DOHH2 (cell line): ENCODE measurements at regions not wholly inside any gene's neighbourhood (a gene's known extent, or its start where the extent isn't known, plus 50 kb on each side); places are given as distances from the start of the nearest gene placed in this dataset.

Source experiments
- EZH2phosphoT487 ChIP-seq: fragments of 200-600 bp; sonication (generic); IDR thresholded peaks from 2 replicates; pipeline ENCODE4 v1.6.1; 2017; ENCODE audit warnings: borderline replicate concordance, mild to moderate bottlenecking, antibody characterized with exemption, low read length, moderate library complexity, mixed read lengths
- TF ChIP-seq, protein P1 (sequence below): fragments of 200-600 bp; sonication (generic); IDR thresholded peaks from one replicate; pipeline ENCODE4 v1.5.1; 2014; ENCODE audit warnings: antibody characterized with exemption, mild to moderate bottlenecking, low read depth, low read length; ENCODE audit not compliant: poor library complexity, severe bottlenecking

DNA sequence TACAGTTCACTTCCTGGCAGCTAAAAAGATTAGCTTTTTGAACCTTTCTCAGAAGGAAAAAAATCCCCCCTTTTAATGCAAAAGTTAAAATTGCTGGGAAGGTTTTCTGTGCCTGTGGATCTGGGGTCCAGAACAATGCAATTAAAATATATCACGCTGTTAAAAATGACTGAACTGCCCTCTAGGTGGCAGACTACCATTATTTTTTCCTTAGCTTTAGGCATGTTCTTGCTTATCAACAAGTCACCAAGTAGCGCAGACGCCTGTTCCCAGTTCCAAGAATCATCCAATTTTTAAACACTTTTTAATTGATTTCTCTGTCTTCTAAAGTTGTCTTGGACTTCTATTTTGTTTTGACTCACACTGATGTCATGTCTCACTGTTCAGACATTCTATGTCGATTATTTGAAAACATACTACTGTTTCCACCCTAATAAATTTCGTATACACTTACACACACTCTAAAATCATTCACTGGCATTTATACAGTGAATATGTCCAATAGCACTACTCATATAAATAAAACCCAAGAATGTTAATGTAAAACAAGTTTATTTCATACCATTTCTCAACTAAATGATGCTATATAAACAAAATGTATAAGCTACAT, 661.6 kb downstream of the RAPGEF2 start:
- TF ChIP-seq, protein P1, sequence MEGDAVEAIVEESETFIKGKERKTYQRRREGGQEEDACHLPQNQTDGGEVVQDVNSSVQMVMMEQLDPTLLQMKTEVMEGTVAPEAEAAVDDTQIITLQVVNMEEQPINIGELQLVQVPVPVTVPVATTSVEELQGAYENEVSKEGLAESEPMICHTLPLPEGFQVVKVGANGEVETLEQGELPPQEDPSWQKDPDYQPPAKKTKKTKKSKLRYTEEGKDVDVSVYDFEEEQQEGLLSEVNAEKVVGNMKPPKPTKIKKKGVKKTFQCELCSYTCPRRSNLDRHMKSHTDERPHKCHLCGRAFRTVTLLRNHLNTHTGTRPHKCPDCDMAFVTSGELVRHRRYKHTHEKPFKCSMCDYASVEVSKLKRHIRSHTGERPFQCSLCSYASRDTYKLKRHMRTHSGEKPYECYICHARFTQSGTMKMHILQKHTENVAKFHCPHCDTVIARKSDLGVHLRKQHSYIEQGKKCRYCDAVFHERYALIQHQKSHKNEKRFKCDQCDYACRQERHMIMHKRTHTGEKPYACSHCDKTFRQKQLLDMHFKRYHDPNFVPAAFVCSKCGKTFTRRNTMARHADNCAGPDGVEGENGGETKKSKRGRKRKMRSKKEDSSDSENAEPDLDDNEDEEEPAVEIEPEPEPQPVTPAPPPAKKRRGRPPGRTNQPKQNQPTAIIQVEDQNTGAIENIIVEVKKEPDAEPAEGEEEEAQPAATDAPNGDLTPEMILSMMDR, result peak; percentile 63
- TF ChIP-seq EZH2phosphoT487, result no peak
